HG03196 (cell line): ENCODE measurements at regions not wholly inside any gene's neighbourhood (a gene's known extent, or its start where the extent isn't known, plus 50 kb on each side); places are given as distances from the start of the nearest gene placed in this dataset.
"Not testable (repeated sequence)": the region's sequence is repeated elsewhere in the genome, so short reads cannot be mapped to it uniquely, and the experiment has no call there.

ENCODE experiments used
- ATAC-seq: cut with Tn5 transposase; IDR thresholded peaks from one replicate; pipeline ENCODE4 v1.9.1; 2021; ENCODE audit not compliant: unreplicated experiment

GRCh38 chr7:142477801-142478200 is 219.9 kb upstream of the PRSS58 start:
- not testable (repeated sequence) for ATAC-seq

GRCh38 chr7:142477079-142477651 is 219.3 kb upstream of the PRSS58 start:
- ATAC-seq: no peak

- ATAC-seq: no peak
Observed at GRCh38 chr7:142476077-142476476, 218.2 kb upstream of the PRSS58 start.

GRCh38 chr7:142471820-142472219 is 214.0 kb upstream of the PRSS58 start:
- no peak for ATAC-seq

- ATAC-seq: no peak
Observed at GRCh38 chr7:142470544-142470830, 212.6 kb upstream of the PRSS58 start.

GRCh38 chr7:142469696-142470543 is 212.1 kb upstream of the PRSS58 start:
- no peak for ATAC-seq

- ATAC-seq: no peak
Observed at GRCh38 chr7:142468871-142469665, 211.2 kb upstream of the PRSS58 start.

GRCh38 chr7:142467056-142467655 is 209.3 kb upstream of the PRSS58 start:
- ATAC-seq: not testable (repeated sequence)

GRCh38 chr7:142463401-142463850 is 205.6 kb upstream of the PRSS58 start:
- no peak for ATAC-seq

GRCh38 chr7:142461437-142461836 is 203.6 kb upstream of the PRSS58 start:
- no peak for ATAC-seq

GRCh38 chr7:142460402-142461117 is 202.7 kb upstream of the PRSS58 start:
- ATAC-seq: no peak

GRCh38 chr7:142459551-142459963 is 201.7 kb upstream of the PRSS58 start:
- peak; percentile 82 for ATAC-seq

- ATAC-seq: no peak
Observed at GRCh38 chr7:142457146-142457703, 199.4 kb upstream of the PRSS58 start.

- no peak for ATAC-seq
Observed at GRCh38 chr7:142455392-142455791, 197.5 kb upstream of the PRSS58 start.

- ATAC-seq: no peak
Observed at GRCh38 chr7:142454862-142455261, 197.0 kb upstream of the PRSS58 start.

GRCh38 chr7:142452791-142453190 is 194.9 kb upstream of the PRSS58 start:
- ATAC-seq: no peak

GRCh38 chr7:142451817-142452216 is 194.0 kb upstream of the PRSS58 start:
- no peak for ATAC-seq

- ATAC-seq: no peak
Observed at GRCh38 chr7:142451296-142451695, 193.4 kb upstream of the PRSS58 start.

- no peak for ATAC-seq
Observed at GRCh38 chr7:142450695-142451094, 192.8 kb upstream of the PRSS58 start.

- no peak for ATAC-seq
Observed at GRCh38 chr7:142450206-142450605, 192.3 kb upstream of the PRSS58 start.
